CD4-positive, alpha-beta T cell treated with Interleukin-6 for 4 hours (primary cell): ENCODE measurements at regions not wholly inside any gene's neighbourhood (a gene's known extent, or its start where the extent isn't known, plus 50 kb on each side); places are given as distances from the start of the nearest gene placed in this dataset.
"Not testable (repeated sequence)": the region's sequence is repeated elsewhere in the genome, so short reads cannot be mapped to it uniquely, and the experiment has no call there.

Experiments
- DNase-seq: peaks from one replicate; pipeline ENCODE4 v3.0.0-alpha.2; 2020; ENCODE audit warnings: mixed read lengths

DNA sequence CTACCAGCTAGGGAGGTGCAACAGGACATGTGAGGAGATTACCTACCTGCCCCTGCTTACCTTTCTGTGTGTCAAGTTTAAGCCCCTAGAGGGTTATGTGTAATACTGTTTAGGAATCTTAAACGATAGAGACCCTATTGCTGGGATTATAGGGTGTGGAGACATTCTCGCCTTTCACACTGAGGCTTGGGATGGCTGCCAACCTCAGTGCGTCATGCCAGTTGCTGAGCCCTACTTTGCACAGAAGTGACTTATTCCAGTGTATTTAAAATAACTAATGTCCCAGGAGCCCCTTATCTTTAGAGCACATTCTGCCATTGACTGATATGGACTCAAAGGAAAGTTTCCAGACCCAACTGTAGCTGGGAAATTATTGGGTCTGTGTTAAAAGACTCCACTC is 76.6 kb upstream of the XPA start:
- DNase-seq, result no peak

DNA sequence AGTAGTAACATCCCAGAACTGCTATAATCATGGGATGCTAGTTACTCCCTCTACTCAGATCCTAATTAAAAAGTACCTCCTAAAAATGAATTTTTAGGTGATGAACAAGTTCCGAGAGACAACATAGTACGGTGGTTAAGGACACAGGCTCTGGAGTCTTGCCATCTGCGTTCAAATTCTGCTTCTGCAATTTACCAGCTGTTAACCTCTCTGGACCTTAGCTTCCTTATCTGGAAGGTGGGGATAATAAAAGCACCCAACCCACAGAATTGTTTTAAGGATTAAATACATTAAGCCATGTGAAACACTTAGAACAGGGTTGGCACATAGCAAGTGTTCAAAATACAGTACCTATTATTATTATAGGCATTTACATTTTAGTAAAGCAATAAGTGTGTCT is 77.5 kb upstream of the XPA start:
- DNase-seq, result no peak

DNA sequence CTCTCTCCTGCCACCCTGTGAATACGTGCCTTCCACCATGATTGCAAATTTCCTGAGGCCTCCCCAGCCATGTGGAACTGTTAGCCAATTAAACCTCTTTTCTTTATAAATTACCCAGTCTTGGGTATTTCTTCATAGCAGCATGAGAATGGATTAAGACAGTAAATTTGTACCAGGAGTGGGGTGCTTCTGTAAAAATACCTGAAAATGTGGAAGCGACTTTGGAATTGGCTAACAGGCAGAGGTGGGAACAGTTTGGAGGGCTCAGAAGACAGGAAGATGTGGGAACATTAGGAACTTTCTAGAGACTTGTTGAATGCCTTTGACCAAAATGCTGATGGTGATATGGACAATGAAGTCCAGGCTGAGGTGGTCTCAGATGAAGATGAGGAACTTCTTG is 74.3 kb upstream of the FOXE1 start:
- not testable (repeated sequence) for DNase-seq

DNA sequence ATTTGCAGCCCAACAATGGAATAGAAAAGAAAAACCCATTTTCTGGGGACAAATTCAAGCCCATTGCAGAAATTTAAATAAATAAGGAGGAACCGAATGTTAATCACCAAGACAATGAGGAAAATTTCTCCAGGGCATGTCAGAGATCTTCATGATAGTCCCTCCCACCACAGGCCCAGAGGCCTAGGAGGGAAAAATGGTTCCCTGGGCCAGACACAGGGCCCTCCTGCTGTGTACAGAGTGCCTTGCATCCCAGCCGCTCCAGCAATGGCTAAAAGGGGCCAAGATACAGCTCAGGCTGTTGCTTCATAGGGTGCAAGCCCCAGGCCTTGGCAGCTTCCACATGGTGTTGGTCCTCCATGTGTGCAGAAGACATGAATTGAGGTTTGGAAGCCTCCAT is 73.4 kb upstream of the FOXE1 start:
- DNase-seq, result no peak

DNA sequence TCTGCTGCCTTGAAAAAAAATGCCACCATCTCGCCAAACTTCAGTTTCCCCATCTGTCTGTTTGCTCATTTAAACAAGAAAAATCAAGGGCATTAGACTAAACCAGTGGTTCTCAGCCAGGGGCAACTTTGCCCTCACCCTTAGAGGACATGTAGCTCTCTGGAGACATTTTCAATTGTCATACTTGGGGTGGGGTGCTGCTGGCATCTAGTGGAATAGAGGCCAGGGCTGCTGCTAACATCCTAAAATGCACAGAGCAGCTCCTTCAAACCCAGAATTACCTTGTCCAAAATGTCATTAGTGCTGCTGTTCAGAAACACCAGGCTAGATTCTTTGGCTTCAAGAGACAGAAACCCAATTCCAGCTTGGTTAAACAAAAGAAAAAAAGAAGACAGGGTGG is 71.1 kb upstream of the FOXE1 start:
- no peak for DNase-seq

DNA sequence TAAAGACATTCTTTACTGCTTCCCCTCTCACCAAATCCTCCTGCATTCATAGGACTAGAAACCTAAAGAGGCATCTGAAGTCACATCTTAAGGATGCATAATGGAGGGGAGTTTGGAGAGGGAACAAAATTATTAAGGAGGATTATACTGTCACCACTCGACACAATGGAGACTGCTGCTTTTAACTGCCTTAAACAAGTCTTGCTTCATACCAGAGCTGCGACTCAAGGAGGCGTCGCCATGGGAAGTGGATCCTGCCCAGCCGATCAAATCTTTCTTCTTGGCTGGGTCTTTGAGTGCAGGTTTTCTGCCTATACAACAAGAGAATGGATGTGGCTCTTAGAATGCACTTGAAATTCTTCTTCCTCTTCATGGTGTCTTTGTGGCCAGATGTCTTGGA is 66.7 kb upstream of the FOXE1 start:
- no peak for DNase-seq

DNA sequence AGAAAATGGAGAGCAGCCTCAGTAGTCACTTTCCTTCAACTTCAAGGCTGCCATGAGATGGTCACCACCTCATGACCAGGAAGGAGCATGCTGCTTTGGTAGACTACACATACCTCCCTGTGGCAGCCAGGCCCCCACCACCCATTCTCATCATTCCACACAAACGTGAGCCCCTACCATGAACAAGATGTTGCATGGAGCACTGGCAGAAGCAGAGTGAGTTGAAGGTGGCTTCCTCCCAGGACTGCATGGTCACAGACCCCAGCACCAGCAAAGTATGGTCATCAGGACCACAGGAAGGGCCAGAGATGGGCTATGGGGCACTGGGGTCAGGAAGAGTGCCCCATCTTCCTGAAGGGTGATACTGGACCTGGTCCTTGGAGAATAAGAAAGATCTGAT is 65.5 kb upstream of the FOXE1 start:
- DNase-seq, result no peak

DNA sequence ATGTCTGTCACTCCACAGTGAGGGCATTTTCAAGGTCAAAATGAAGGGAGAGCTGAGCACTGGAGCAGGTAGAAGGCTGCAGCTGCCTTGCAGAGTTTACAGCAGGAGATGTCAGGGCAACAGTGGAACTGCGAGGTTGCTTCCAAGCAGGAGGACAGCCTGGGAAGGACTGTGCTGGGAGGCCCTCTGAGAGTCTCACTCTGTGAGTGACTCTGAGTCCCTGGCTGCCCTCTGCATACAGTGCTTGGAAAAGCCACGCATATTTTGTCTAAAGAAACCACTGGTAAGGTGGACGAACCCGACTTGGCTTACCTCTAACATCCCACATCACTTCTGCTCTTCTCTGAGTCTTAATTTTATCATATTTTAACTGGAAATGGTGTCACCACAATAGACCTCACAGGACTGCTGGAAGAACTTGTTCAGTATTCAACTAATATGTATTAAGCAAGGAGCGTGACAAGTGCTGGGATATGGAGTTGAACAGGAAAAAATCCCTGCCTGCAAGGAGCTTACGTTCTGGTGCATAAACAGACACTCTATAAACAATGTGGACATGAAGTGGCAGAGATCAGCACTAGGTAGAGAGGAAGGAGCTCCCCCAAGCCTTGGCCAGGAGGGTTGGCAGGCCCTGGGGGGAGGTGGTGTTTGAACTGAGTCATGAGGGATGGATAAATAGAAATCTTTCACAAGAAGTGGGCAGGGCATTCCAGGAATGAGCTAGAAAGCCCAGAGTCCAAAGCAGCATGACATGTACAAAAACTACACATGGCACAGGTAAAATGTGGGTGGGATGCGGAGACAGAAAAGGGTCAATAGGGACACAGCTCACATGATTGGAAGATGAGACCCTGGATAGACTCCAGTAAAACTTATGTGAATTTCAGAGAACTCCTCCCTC is 64.0 kb upstream of the FOXE1 start:
- DNase-seq, result no peak

DNA sequence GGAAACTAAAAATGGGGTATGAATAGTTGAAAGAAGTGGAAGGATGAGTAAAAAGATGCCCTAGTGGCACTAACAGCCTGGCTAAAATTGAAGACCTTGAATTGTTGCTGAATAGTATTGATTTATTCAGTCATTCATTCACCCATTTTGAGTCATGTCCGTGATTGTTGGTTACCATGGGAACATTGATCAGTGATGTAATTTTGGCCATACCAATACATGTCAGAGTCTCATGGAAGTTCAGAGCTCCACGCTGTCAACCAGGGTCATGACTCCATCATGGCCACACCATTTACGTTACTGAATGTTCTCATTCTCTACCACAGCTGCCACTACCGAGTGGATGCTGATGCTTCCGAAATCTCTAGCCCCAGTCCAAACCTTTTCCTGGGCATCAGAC is 62.5 kb upstream of the FOXE1 start:
- no peak for DNase-seq

DNA sequence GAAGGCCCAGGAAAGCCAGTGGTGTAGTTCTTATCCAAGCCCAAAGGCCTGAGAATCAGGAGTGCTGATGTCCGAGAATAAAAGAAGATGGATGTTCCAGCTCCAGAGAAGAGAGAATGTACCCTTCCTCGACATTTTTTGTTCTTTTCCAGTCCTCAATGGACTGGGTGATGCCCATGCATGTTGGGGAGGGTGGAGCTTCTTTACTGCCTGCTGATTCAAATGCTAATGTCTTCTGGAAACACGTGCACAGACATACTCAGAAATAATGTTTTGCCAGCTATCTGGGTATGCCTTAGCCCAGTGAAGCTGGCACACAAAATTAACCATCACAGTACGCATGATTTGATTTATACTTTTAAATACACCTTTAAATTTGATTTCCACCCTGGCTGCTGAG is 61.5 kb upstream of the FOXE1 start:
- DNase-seq, result no peak

DNA sequence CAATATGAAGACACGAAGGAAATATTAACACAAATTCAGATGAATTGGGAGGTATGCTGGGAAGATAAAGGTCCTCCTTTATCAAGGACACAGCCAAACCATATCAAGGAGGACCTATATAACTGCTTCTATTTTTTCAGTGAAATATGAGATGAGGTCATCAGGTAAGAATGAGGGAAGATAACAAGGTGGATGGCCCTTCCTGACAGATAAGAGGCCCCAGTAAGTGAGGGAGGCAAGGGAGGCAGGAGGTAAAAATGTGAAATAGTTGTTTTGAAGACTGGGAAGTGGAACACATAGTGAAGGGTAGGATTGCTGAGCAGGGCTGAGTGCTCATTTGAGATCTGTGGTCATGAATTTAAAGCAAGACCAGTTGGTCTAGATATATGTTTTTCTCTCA is 60.0 kb upstream of the FOXE1 start:
- no peak for DNase-seq

DNA sequence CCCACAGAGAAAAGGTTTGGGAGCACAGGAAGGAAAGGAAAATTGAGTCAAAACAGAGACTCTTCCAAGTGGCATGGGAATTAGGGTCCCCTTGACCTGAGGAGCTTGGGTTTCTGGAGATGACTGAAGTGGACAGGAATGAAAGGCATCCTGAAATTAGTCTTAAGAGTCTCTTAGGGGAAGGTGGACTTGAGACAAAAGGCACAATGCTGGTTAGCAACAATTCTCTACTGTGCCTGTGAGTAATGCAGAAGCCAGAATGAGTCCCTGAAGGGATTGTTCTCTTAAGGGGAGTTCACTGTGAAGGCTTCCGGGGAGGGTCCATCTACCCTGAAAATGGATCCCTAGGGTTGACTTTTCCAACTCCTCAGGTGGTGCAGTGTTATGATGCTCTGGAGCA is 58.4 kb upstream of the FOXE1 start:
- DNase-seq, result no peak

DNA sequence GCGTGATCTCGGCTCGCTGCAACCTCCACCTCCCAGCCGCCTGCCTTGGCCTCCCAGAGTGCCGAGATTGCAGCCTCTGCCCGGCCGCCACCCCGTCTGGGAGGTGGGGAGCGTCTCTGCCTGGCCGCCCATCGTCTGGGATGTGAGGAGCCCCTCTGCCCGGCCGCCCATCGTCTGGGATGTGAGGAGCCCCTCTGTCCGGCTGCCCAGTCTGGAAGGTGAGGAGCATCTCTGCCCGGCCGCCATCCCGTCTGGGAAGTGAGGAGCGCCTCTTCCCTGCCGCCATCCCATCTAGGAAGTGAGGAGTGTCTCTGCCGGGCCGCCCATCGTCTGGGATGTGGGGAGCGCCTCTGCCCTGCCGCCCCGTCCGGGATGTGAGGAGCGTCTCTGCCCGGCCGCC is 56.9 kb upstream of the FOXE1 start:
- DNase-seq, result not testable (repeated sequence)

DNA sequence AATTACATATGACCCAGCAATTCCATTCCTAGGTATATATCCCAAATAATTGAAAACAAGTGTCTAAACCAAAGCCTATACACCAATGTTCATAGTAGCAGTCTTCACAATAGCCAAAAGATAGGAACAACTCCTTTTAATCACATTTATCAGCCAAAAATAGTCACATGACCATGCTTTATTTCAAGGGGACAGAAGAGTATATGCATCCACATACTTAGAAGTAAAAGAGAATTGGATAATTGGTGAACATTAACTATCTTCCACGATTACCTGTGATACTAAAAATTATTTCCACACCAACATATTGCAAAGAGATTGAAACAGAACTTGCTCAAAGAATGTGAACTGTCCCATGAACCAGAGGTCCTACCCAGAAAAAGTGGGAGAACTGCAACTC is 51.8 kb upstream of the FOXE1 start:
- DNase-seq, result no peak

DNA sequence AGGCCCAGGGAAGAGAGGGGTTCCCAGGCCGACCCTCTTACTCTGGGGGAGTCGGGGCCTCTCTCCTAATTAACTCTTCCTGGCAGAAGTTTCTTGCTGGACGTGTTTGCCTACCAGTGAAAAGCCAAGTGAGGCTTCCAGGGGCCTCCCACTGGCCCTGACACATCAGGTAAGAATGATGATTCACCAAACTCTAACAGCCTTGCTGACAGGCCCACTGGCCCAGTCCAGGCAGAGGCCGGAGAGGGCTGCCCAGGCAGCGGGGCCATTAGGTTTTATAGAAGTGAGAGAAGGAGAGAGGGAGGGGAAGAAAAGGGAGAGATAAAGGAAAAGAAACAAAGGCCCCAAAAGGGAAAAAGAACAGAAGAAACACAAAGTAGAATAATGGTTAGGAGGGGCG is 50.8 kb upstream of the FOXE1 start:
- DNase-seq, result no peak

DNA sequence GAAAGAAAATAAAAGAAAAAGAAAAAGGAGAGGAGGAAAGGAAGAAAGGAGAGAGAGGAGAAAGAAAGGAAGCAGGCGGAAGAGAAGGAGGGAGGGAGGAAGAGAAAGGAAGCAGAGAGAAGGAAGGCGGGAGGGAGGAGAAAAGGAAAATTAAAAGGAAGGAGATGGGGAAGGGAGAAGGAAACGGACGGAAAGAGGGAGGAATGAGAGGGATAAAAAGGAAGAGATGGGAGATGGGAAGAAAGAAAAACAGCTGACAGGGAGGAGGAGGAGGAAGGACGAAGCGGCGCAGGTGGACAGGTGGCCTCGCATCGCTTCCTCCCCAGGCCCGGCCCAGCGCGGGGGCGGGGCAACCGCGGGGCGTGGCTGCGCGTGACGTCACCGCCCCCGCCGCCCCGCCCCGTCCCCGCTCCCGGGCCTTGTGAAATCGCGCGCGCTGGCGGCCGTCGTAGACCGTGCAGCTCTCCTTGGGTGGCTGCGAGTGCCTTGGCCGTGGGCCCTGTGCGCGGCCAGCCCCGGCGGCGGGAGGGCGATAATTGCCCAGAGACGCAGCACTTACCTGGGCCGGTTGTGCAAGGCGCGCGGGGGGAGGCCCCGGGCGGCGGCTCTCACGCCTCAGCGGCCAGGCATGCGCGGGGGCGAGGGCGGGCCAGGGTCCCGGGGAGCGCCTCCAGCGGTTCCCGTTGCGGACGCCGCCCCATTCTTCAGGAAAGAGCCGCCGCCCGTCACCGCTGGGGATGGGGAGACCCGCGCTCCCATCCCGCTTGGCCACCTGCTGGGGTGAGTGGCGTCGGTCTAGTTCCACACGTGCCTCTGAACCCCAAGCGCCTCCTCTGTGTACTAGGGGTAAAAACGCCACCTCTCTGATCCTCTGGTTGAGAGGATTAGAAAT is 49.6 kb upstream of the FOXE1 start:
- peak; percentile 77 for DNase-seq
